ENCODE measurements at regions not wholly inside any gene's neighbourhood (a gene's known extent, or its start where the extent isn't known, plus 50 kb on each side); places are given as distances from the start of the nearest gene placed in this dataset.

GRCh38 chr22:44580176-44581095 lies 82.4 kb upstream of the RTL6 start:
- H3K4me3 ChIP-seq (ENCODE audit: low read depth, low read length), result no peak overlapping the region
- no peak for TF ChIP-seq CTCF (conservative IDR thresholded peaks at IDR 0.05; ENCODE audit: low read depth, low read length)
- no peak for DNase-seq (ENCODE audit: low read depth)

- no peak overlapping the region for H3K4me3 ChIP-seq (ENCODE audit: low read depth, low read length)
- no peak for DNase-seq (ENCODE audit: low read depth)
- TF ChIP-seq CTCF (conservative IDR thresholded peaks at IDR 0.05; ENCODE audit: low read depth, low read length), result no peak
Observed at GRCh38 chr22:44578516-44579230, 80.6 kb upstream of the RTL6 start.

GRCh38 chr22:44578110-44578457 lies 80.1 kb upstream of the RTL6 start:
- no peak for TF ChIP-seq CTCF (conservative IDR thresholded peaks at IDR 0.05; ENCODE audit: low read depth, low read length)
- no peak overlapping the region for H3K4me3 ChIP-seq (ENCODE audit: low read depth, low read length)
- no peak for DNase-seq (ENCODE audit: low read depth)

GRCh38 chr22:44577391-44578109 lies 79.5 kb upstream of the RTL6 start:
- no peak overlapping the region for H3K4me3 ChIP-seq (ENCODE audit: low read depth, low read length)
- DNase-seq (ENCODE audit: low read depth), result no peak
- TF ChIP-seq CTCF (conservative IDR thresholded peaks at IDR 0.05; ENCODE audit: low read depth, low read length), result no peak

- H3K4me3 ChIP-seq (ENCODE audit: low read depth, low read length), result no peak overlapping the region
- DNase-seq (ENCODE audit: low read depth), result no peak
- no peak for TF ChIP-seq CTCF (conservative IDR thresholded peaks at IDR 0.05; ENCODE audit: low read depth, low read length)
Observed at GRCh38 chr22:44576311-44577260, 78.6 kb upstream of the RTL6 start.
